GM12878 (cell line): ENCODE measurements at regions not wholly inside any gene's neighbourhood (a gene's known extent, or its start where the extent isn't known, plus 50 kb on each side); places are given as distances from the start of the nearest gene placed in this dataset.

Experiments
- ATAC-seq: fragments of 200-7000 bp; cut with Tn5 transposase; 3 replicates; pipeline ENCODE4 v1.9.1; 2020; ENCODE audit warnings: mild to moderate bottlenecking, moderate library complexity
- BruUV-seq: library from RNA; stranded (reverse); fragments of 400-500 nt; replicated peaks from 2 replicates; lab custom pipeline; 2021; lab: Mats Ljungman, UMichigan
- CTCF ChIA-PET: fragments of 300-600 bp; sonication (Branson Sonifier 250); formaldehyde crosslinking; extraction: SDS; loops from one replicate; lab custom pipeline; 2021; ENCODE audit warnings: inconsistent platforms; lab: Yijun Ruan, JAX
- POLR2A ChIA-PET: fragments of 350-600 bp; formaldehyde crosslinking; extraction: SDS; loops from one replicate; lab custom pipeline; 2021; ENCODE audit warnings: inconsistent platforms; lab: Charles Lee
- RAD21 ChIA-PET: fragments of 300-600 bp; sonication (Branson Sonifier 250); formaldehyde crosslinking; loops from one replicate; lab custom pipeline; 2023; ENCODE audit warnings: antibody characterized with exemption; ENCODE audit not compliant: unreplicated experiment; lab: Charles Lee
- SMC1A ChIA-PET: fragments of 300-600 bp; sonication (Branson Sonifier 250); formaldehyde crosslinking; loops from one replicate; lab custom pipeline; 2023; ENCODE audit not compliant: unreplicated experiment, uncharacterized antibody; lab: Charles Lee
- DNase-seq: peaks from one replicate; pipeline ENCODE4 v3.0.0-alpha.2; 2011; ENCODE audit warnings: low read depth, low spot score
- FAIRE-seq: peaks from 3 replicates; lab custom pipeline; 2011; peaks lifted over from hg19 to GRCh38; lab: Jason Lieb, UNC
- H2AFZ ChIP-seq: 2 replicates; pipeline ENCODE4 v1.6.0; 2011; ENCODE audit warnings: low read depth, low read length, control low read depth; ENCODE audit not compliant: control insufficient read depth
- H3K27ac ChIP-seq: 2 replicates; pipeline ENCODE4 v1.5.1; 2011; ENCODE audit warnings: control low read depth; ENCODE audit not compliant: control insufficient read depth, insufficient read depth
- H3K27me3 ChIP-seq, 2 experiments: replicated peaks in 1 of 2; 2 replicates each; pipeline versions ENCODE4 v1.6.0 to v1.6.1; 2011; ENCODE audit warnings: low read length in 1 of 2; ENCODE audit not compliant: control insufficient read depth in 2 of 2, insufficient read depth in 2 of 2
- H3K36me3 ChIP-seq, 2 experiments: 2 replicates each; pipeline ENCODE4 v1.5.1; 2011; ENCODE audit warnings: low read length in 1 of 2; ENCODE audit not compliant: control insufficient read depth in 2 of 2, insufficient read depth in 2 of 2
- H3K4me1 ChIP-seq: 2 replicates; pipeline ENCODE4 v1.6.1; 2011; ENCODE audit warnings: mild to moderate bottlenecking, low read length, moderate library complexity, mixed read lengths; ENCODE audit not compliant: control insufficient read depth, insufficient read depth
- H3K4me2 ChIP-seq: 2 replicates; pipeline ENCODE4 v1.6.0; 2011; ENCODE audit warnings: control low read depth; ENCODE audit not compliant: control insufficient read depth, insufficient read depth
- H3K4me3 ChIP-seq: fragments of 200-600 bp; sonication (generic); 2 replicates; pipeline ENCODE4 v1.5.1; 2016
- H3K79me2 ChIP-seq: 2 replicates; pipeline ENCODE4 v1.6.0; 2011; ENCODE audit warnings: low read length; ENCODE audit not compliant: control insufficient read depth, insufficient read depth
- H3K9ac ChIP-seq: 2 replicates; pipeline ENCODE4 v1.8.0; 2011; ENCODE audit warnings: low read length, control low read depth, mixed read lengths; ENCODE audit not compliant: control insufficient read depth, insufficient read depth
- H3K9me3 ChIP-seq: replicated peaks from 3 replicates; pipeline ENCODE4 v1.5.1; 2011; ENCODE audit warnings: mild to moderate bottlenecking, low read length; ENCODE audit not compliant: control insufficient read depth, insufficient read depth
- H4K20me1 ChIP-seq: 2 replicates; pipeline ENCODE4 v1.6.0; 2011; ENCODE audit not compliant: control insufficient read depth, insufficient read depth
- BCL11A ChIP-seq: IDR thresholded peaks from 2 replicates; pipeline ENCODE4 v1.6.1; 2011; ENCODE audit warnings: low read depth, low read length
- GATAD2B ChIP-seq: fragments of 450-650 bp; conservative IDR thresholded peaks from 2 replicates; pipeline ENCODE4 v1.6.1; 2017; ENCODE audit warnings: low read depth, mild to moderate bottlenecking, moderate library complexity
- HDAC6 ChIP-seq: fragments of 200-600 bp; sonication (generic); IDR thresholded peaks from one replicate; pipeline ENCODE4 v1.8.0; 2017; ENCODE audit warnings: antibody characterized with exemption; ENCODE audit not compliant: unreplicated experiment
- NFYA ChIP-seq: IDR thresholded peaks from 2 replicates; pipeline ENCODE4 v1.6.1; 2011; ENCODE audit warnings: low read depth, mild to moderate bottlenecking, low read length, improper control_type of control experiment, borderline replicate concordance
- NKRF ChIP-seq: fragments of 450-650 bp; conservative IDR thresholded peaks from 2 replicates; pipeline ENCODE4 v1.6.1; 2017; ENCODE audit warnings: mild to moderate bottlenecking, moderate library complexity
- REST ChIP-seq: IDR thresholded peaks from 2 replicates; pipeline ENCODE4 v1.6.1; 2012; ENCODE audit warnings: mild to moderate bottlenecking, low read depth, low read length
- SRF ChIP-seq, 2 experiments: IDR thresholded peaks; 2 replicates each; pipeline ENCODE4 v1.6.1; 2011; ENCODE audit warnings: low read depth in 2 of 2, low read length in 2 of 2, mild to moderate bottlenecking in 1 of 2, moderate library complexity in 1 of 2
- YBX1 ChIP-seq: fragments of 450-650 bp; IDR thresholded peaks from 2 replicates; pipeline ENCODE4 v1.6.1; 2016; ENCODE audit warnings: antibody characterized with exemption
- ZBED1 ChIP-seq: IDR thresholded peaks from 2 replicates; pipeline ENCODE4 v1.6.1; 2016; ENCODE audit warnings: borderline replicate concordance
- ZNF622 ChIP-seq: fragments of 450-650 bp; IDR thresholded peaks from 2 replicates; pipeline ENCODE4 v1.6.1; 2017; ENCODE audit warnings: mild to moderate bottlenecking, inconsistent platforms
- ZSCAN29 ChIP-seq: fragments of 450-650 bp; IDR thresholded peaks from 2 replicates; pipeline ENCODE4 v1.6.1; 2017; ENCODE audit warnings: mild to moderate bottlenecking, moderate library complexity
- WGBS: methylation state at CpG from one replicate; pipeline ENCODE4 v1.1.6; 2016; ENCODE audit warnings: low lambda C conversion rate; ENCODE audit not compliant: insufficient replicate concordance, insufficient coverage; ENCODE audit errors: missing lambda C conversion rate; 5-methylcytosine and 5-hydroxymethylcytosine counted together
- in situ Hi-C: fragments of 300-500 bp; cut with MboI; formaldehyde crosslinking; loops from 9 replicates; pipeline ENCODE4 v1.14.3; 2018; ENCODE audit warnings: mixed read lengths
- intact Hi-C: fragments of 100-400 bp; cut with micrococcal nuclease; formaldehyde crosslinking; loops from one replicate; pipeline ENCODE4 v1.14.2; 2022; ENCODE audit not compliant: unreplicated experiment
- TF ChIP-seq, protein P1 (sequence below): IDR thresholded peaks from 2 replicates; pipeline ENCODE4 v1.6.1; 2011; ENCODE audit warnings: borderline replicate concordance, low read depth, mild to moderate bottlenecking, moderate library complexity, low read length; ENCODE audit not compliant: insufficient read depth, poor library complexity, severe bottlenecking

GRCh38 chr13:89163096-89163495 is 1491.9 kb downstream of the SLITRK5 start:
- 44% methylated on average over 16 of the region's 16 CpGs for WGBS
- ChIA-PET SMC1A (no interaction called here), CTCF (no interaction called here), RAD21 (no interaction called here), POLR2A (no interaction called here)
- Histone ChIP-seq H4K20me1 (no peaks in the 10 kb centered on the region), H3K27me3 (no peaks in the 10 kb centered on the region), H3K36me3 (no peaks in the 10 kb centered on the region), H3K4me1 (no peaks in the 10 kb centered on the region), H3K79me2 (no peaks in the 10 kb centered on the region), H3K9ac (no peak overlapping the region), H3K4me2 (no peak overlapping the region), H3K4me3 (no peak overlapping the region), H3K9me3 (no peaks in the 10 kb centered on the region), H2AFZ (no peak overlapping the region), H3K27ac (no peak overlapping the region)
- ATAC-seq (no peak), DNase-seq (no peak), FAIRE-seq (no peak)
- TF ChIP-seq ZBED1, result no peak
- TF ChIP-seq ZSCAN29, result no peak
- no peak for TF ChIP-seq YBX1
- TF ChIP-seq, protein P1, sequence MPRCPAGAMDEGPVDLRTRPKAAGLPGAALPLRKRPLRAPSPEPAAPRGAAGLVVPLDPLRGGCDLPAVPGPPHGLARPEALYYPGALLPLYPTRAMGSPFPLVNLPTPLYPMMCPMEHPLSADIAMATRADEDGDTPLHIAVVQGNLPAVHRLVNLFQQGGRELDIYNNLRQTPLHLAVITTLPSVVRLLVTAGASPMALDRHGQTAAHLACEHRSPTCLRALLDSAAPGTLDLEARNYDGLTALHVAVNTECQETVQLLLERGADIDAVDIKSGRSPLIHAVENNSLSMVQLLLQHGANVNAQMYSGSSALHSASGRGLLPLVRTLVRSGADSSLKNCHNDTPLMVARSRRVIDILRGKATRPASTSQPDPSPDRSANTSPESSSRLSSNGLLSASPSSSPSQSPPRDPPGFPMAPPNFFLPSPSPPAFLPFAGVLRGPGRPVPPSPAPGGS, result no peak
- no peak for TF ChIP-seq HDAC6
- TF ChIP-seq BCL11A, result no peak
- intact Hi-C loops (no loop called here), in situ Hi-C loops (no loop called here)
- BruUV-seq, result no TSS peak

DNA sequence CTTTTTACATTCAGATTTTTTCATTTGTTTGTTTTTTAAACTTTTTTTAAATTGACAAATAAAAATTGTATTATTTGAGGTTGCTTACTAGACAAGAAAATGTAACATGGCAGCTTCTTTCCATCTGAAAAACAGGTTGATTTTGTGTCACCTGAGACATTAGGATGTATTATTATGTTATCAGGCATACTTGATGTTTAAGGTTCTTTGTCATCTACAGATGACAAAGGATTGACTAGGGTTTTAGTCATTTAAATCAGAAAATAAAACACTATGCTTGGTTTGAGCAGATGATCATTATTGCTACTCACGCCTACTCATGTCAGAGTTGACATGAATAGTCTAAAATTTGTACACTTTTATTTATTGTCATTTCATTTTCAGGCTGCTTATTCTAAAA is 1494.5 kb downstream of the SLITRK5 start:
- H3K9me3 ChIP-seq, result no peaks in the 10 kb centered on the region
- no peak overlapping the region for H3K4me3 ChIP-seq
- no peak for ATAC-seq
- no peaks in the 10 kb centered on the region for H3K4me1 ChIP-seq
- FAIRE-seq, result no peak
- ChIA-PET POLR2A (interaction anchor here (0.6 kb wide), 2 partner anchors 376 to 1313 kb away, joined by 3 to 5 read pairs; no protein-coding TSS in a partner anchor), RAD21 (no interaction called here), SMC1A (no interaction called here), CTCF (no interaction called here)
- intact Hi-C loops (no loop called here), in situ Hi-C loops (no loop called here)
- H2AFZ ChIP-seq, result no peak overlapping the region
- DNase-seq, result no peak
- H3K36me3 ChIP-seq, result no peaks in the 10 kb centered on the region
- H3K79me2 ChIP-seq, result no peaks in the 10 kb centered on the region
- H3K27ac ChIP-seq, result no peak overlapping the region
- H3K4me2 ChIP-seq, result no peak overlapping the region
- 9% methylated on average over 1 of the region's 1 CpG for WGBS
- no TSS peak for BruUV-seq
- no peaks in the 10 kb centered on the region for H4K20me1 ChIP-seq
- no peaks in the 10 kb centered on the region for H3K27me3 ChIP-seq
- no peak overlapping the region for H3K9ac ChIP-seq
- TF ChIP-seq NFYA, result no peak
- TF ChIP-seq ZNF622, result no peak
- TF ChIP-seq REST, result no peak
- TF ChIP-seq SRF (IDR thresholded peaks at IDR 0.05; ENCODE audit: low read depth in 2 of 2, low read length in 2 of 2), result no peak
- no peak for TF ChIP-seq NKRF
- no peak for TF ChIP-seq GATAD2B
